Endothelial cell of umbilical vein (primary cell): ENCODE measurements at regions not wholly inside any gene's neighbourhood (a gene's known extent, or its start where the extent isn't known, plus 50 kb on each side); places are given as distances from the start of the nearest gene placed in this dataset.

Experiments used
- BruUV-seq: library from RNA; stranded (reverse); fragments of 400-500 nt; replicated peaks from 2 replicates; lab custom pipeline; 2021; lab: Mats Ljungman, UMichigan
- CTCF ChIA-PET: fragments of 300-600, 350-600 bp; sonication (Branson Sonifier 250); formaldehyde crosslinking; loops from one replicate; lab custom pipeline; 2021; ENCODE audit warnings: antibody characterized with exemption, inconsistent platforms; lab: Charles Lee
- POLR2A ChIA-PET: fragments of 300-600, 350-600 bp; sonication (Branson Sonifier 250); formaldehyde crosslinking; loops from one replicate; lab custom pipeline; 2021; ENCODE audit warnings: antibody characterized with exemption, inconsistent platforms; lab: Charles Lee
- DNase-seq: peaks from one replicate; pipeline ENCODE4 v3.0.0-alpha.2; 2011; ENCODE audit warnings: low read depth, low spot score
- FAIRE-seq: peaks from 2 replicates; lab custom pipeline; 2011; peaks lifted over from hg19 to GRCh38; lab: Jason Lieb, UNC
- H2AFZ ChIP-seq: 2 replicates; pipeline ENCODE4 v1.6.0; 2012; ENCODE audit warnings: low read depth, low read length, control low read depth, inconsistent platforms
- H3K27ac ChIP-seq: 2 replicates; pipeline ENCODE4 v1.5.1; 2011; ENCODE audit warnings: low read depth, mild to moderate bottlenecking, control low read depth, low read length, moderate library complexity; ENCODE audit not compliant: insufficient read depth
- H3K27me3 ChIP-seq, 2 experiments: 2 replicates each; pipeline versions ENCODE4 v1.6.0 to v1.6.1; 2011; ENCODE audit warnings: low read length in 2 of 2, mixed read lengths in 1 of 2; ENCODE audit not compliant: control insufficient read depth in 2 of 2, insufficient read depth in 2 of 2
- H3K36me3 ChIP-seq, 2 experiments: 2 replicates in 1 of 2; 3 replicates in 1 of 2; pipeline ENCODE4 v1.5.1; 2011; ENCODE audit warnings: low read length in 2 of 2, mild to moderate bottlenecking in 1 of 2, moderate library complexity in 1 of 2; ENCODE audit not compliant: control insufficient read depth in 2 of 2, insufficient read depth in 2 of 2; ENCODE audit errors: extremely low read depth in 1 of 2
- H3K4me1 ChIP-seq: 3 replicates; pipeline ENCODE4 v1.5.1; 2011; ENCODE audit warnings: mild to moderate bottlenecking, low read length; ENCODE audit not compliant: control insufficient read depth, insufficient read depth; ENCODE audit errors: extremely low read depth
- H3K4me2 ChIP-seq: 2 replicates; pipeline ENCODE4 v1.6.1; 2011; ENCODE audit warnings: low read length, control low read depth, mixed read lengths; ENCODE audit not compliant: insufficient read depth
- H3K4me3 ChIP-seq, 3 experiments: fragments of 200-600 bp in 1 of 3; sonication (generic), shearing (Covaris generic) in 1 of 3; replicated peaks in 1 of 3; 2 replicates each; pipeline ENCODE4 v1.5.1; 2011 to 2016; ENCODE audit warnings: control low read depth in 3 of 3, low read length in 3 of 3, mild to moderate bottlenecking in 2 of 3, inconsistent platforms in 1 of 3, low read depth in 1 of 3, moderate library complexity in 1 of 3; ENCODE audit not compliant: insufficient read depth in 1 of 3
- H3K79me2 ChIP-seq: 2 replicates; pipeline ENCODE4 v1.6.0; 2012; ENCODE audit warnings: low read length, inconsistent platforms; ENCODE audit not compliant: control insufficient read depth, insufficient read depth
- H3K9ac ChIP-seq: replicated peaks from 2 replicates; pipeline ENCODE3; 2011; ENCODE audit warnings: low read length, control low read depth; ENCODE audit not compliant: insufficient read depth; ENCODE audit errors: extremely low read depth
- H3K9me1 ChIP-seq: replicated peaks from 3 replicates; pipeline ENCODE4 v1.6.0; 2011; ENCODE audit warnings: mild to moderate bottlenecking, low read length; ENCODE audit not compliant: control insufficient read depth, insufficient read depth; ENCODE audit errors: extremely low read depth
- H3K9me3 ChIP-seq: replicated peaks from 2 replicates; pipeline ENCODE4 v1.5.1; 2012; ENCODE audit warnings: low read length, inconsistent platforms; ENCODE audit not compliant: control insufficient read depth, insufficient read depth
- H4K20me1 ChIP-seq: replicated peaks from 2 replicates; pipeline ENCODE3; 2011; ENCODE audit warnings: mild to moderate bottlenecking, low read length; ENCODE audit not compliant: control insufficient read depth, insufficient read depth; ENCODE audit errors: extremely low read depth
- CTCF ChIP-seq, 2 donors: IDR thresholded peaks; 1 replicate in 1 of 2; 2 replicates in 1 of 2; pipeline ENCODE4 v1.5.1; 2011; ENCODE audit warnings: low read length in 2 of 2, mild to moderate bottlenecking in 2 of 2, moderate library complexity in 2 of 2, control low read depth in 1 of 2, inconsistent platforms in 1 of 2, low read depth in 1 of 2; ENCODE audit not compliant: insufficient read depth in 1 of 2; ENCODE audit errors: extremely low read depth in 1 of 2
- EZH2 ChIP-seq: IDR thresholded peaks from 2 replicates; pipeline ENCODE4 v1.6.1; 2012; ENCODE audit warnings: borderline replicate concordance, low read depth, mild to moderate bottlenecking, moderate library complexity, low read length, inconsistent platforms; ENCODE audit not compliant: severe bottlenecking
- FOS ChIP-seq: IDR thresholded peaks from 2 replicates; pipeline ENCODE4 v1.6.1; 2011; ENCODE audit warnings: mild to moderate bottlenecking, low read length, moderate library complexity, borderline replicate concordance; ENCODE audit not compliant: insufficient read depth
- GATA2 ChIP-seq: IDR thresholded peaks from 2 replicates; pipeline ENCODE4 v1.7.0; 2011; ENCODE audit warnings: low read depth, mild to moderate bottlenecking, moderate library complexity, mixed read lengths, low read length; ENCODE audit not compliant: insufficient read length, insufficient read depth
- JUN ChIP-seq: IDR thresholded peaks from 2 replicates; pipeline ENCODE4 v1.6.1; 2011; ENCODE audit warnings: borderline replicate concordance, low read depth; ENCODE audit not compliant: insufficient read length, insufficient read depth
- MAX ChIP-seq: IDR thresholded peaks from 2 replicates; pipeline ENCODE4 v1.6.1; 2011; ENCODE audit not compliant: insufficient read depth, insufficient read length
- MYC ChIP-seq: IDR thresholded peaks from one replicate; pipeline ENCODE4 v1.6.1; 2011; ENCODE audit warnings: mild to moderate bottlenecking, low read depth, low read length
- POLR2A ChIP-seq: IDR thresholded peaks from 2 replicates; pipeline ENCODE4 v1.6.1; 2012; ENCODE audit warnings: low read depth, mild to moderate bottlenecking, control low read depth, low read length
- POLR2AphosphoS5 ChIP-seq: IDR thresholded peaks from 2 replicates; pipeline ENCODE4 v1.6.1; 2012; ENCODE audit warnings: low read depth, mild to moderate bottlenecking, control low read depth, low read length, moderate library complexity; ENCODE audit not compliant: insufficient read depth
- dilution Hi-C: fragments of 300-500 bp; cut with MboI; formaldehyde crosslinking; loops from one replicate; pipeline ENCODE4 v1.15.0; 2019; ENCODE audit warnings: low sequenced_read_pairs; ENCODE audit not compliant: extremely low pct_ligation_motif_present
- intact Hi-C: fragments of 100-400 bp; cut with micrococcal nuclease; formaldehyde crosslinking; loops from one replicate; pipeline ENCODE4 v1.10.0; 2022

GRCh38 chr10:107542016-107542415 lies 377.5 kb upstream of the SORCS1 start:
- H3K9me1 ChIP-seq, result no peaks in the 10 kb centered on the region
- H2AFZ ChIP-seq, result no peak overlapping the region
- H3K4me3 ChIP-seq, result no peak overlapping the region
- no peak overlapping the region for H3K9ac ChIP-seq
- peaks cover 5% of the 10 kb centered on the region for H3K9me3 ChIP-seq
- DNase-seq, result no peak
- no peak overlapping the region for H3K27ac ChIP-seq
- ChIA-PET POLR2A (no interaction called here), CTCF (no interaction called here)
- no TSS peak for BruUV-seq
- no peak for FAIRE-seq
- dilution Hi-C loops, result no loop called here
- intact Hi-C loops, result no loop called here
- H3K36me3 ChIP-seq, result no peaks in the 10 kb centered on the region
- no peaks in the 10 kb centered on the region for H3K79me2 ChIP-seq
- no peaks in the 10 kb centered on the region for H3K4me1 ChIP-seq
- no peak overlapping the region for H3K4me2 ChIP-seq
- no peaks in the 10 kb centered on the region for H3K27me3 ChIP-seq
- TF ChIP-seq JUN (no peak), POLR2A (no peak), GATA2 (no peak), MAX (no peak)
- H4K20me1 ChIP-seq, result no peaks in the 10 kb centered on the region

- Histone ChIP-seq H3K79me2 (no peaks in the 10 kb centered on the region), H3K9ac (no peak overlapping the region), H2AFZ (no peak overlapping the region), H3K36me3 (no peaks in the 10 kb centered on the region), H3K4me3 (no peak overlapping the region), H3K9me1 (no peaks in the 10 kb centered on the region), H3K4me1 (no peaks in the 10 kb centered on the region), H4K20me1 (no peaks in the 10 kb centered on the region), H3K9me3 (peaks cover 5% of the 10 kb centered on the region), H3K27ac (no peak overlapping the region), H3K4me2 (no peak overlapping the region), H3K27me3 (no peaks in the 10 kb centered on the region)
- ChIA-PET POLR2A (no interaction called here), CTCF (no interaction called here)
- intact Hi-C loops (no loop called here), dilution Hi-C loops (no loop called here)
- no peak for DNase-seq
- TF ChIP-seq GATA2 (no peak), POLR2A (no peak), CTCF (IDR thresholded peaks at IDR 0.05; ENCODE audit: extremely low read depth in 1 of 2, insufficient read depth in 1 of 2, low read depth in 1 of 2, low read length in 2 of 2) (no peak), MYC (no peak), FOS (no peak), JUN (no peak), EZH2 (no peak), POLR2AphosphoS5 (no peak), MAX (no peak)
- no peak for FAIRE-seq
- BruUV-seq, result no TSS peak
Measured at GRCh38 chr10:107540981-107541380, 376.5 kb upstream of the SORCS1 start.
